Spleen (tissue), 7 donors: ENCODE measurements at regions not wholly inside any gene's neighbourhood (a gene's known extent, or its start where the extent isn't known, plus 50 kb on each side); places are given as distances from the start of the nearest gene placed in this dataset.

ENCODE experiments used
- POLR2AphosphoS5 ChIP-seq, 3 donors: sonication (generic); formaldehyde crosslinking; IDR thresholded peaks; one replicate each; pipeline ENCODE4 v1.5.1; 2017; ENCODE audit warnings: antibody characterized with exemption in 3 of 3
- TF ChIP-seq, protein P1 (sequence below), 11 experiments: fragments of 200-600 bp in 7 of 11; fragments of 450-650 bp in 4 of 11; sonication (generic) in 4 of 11; IDR thresholded peaks in 8 of 11; conservative IDR thresholded peaks in 3 of 11; 1 replicate in 7 of 11; 2 replicates in 4 of 11; pipeline versions ENCODE4 v1.4.0 to v1.8.0; 2016 to 2021; ENCODE audit warnings: antibody characterized with exemption in 11 of 11, inconsistent platforms in 4 of 11, mild to moderate bottlenecking in 1 of 11
- donor health status: DM: no; HTN: no; CAD: no; lungs with moderate emphysema.
- donor health status: DM: no; HTN: no; CAD: no.
- donor health status: DM: no; HTN: no; CAD: no.

DNA sequence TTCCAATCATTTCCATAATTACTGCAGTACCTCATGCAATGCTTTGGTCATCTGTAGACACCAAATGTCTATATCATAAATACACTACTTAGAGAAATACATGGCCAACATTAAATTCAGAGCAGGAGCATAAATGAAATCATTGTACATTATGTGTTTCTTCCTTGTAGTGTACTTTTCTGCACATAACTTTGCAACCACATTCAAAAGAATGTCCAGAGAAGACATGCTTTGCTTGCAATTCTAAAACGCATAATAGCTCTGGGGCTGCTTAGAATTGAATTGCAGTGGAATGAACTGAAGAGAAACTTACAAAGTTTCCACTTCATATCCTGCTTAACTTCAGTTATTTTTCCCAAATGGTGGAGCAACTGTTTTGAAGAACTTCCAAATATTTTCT is 664.4 kb downstream of the DSC3 start:
- TF ChIP-seq, protein P1, sequence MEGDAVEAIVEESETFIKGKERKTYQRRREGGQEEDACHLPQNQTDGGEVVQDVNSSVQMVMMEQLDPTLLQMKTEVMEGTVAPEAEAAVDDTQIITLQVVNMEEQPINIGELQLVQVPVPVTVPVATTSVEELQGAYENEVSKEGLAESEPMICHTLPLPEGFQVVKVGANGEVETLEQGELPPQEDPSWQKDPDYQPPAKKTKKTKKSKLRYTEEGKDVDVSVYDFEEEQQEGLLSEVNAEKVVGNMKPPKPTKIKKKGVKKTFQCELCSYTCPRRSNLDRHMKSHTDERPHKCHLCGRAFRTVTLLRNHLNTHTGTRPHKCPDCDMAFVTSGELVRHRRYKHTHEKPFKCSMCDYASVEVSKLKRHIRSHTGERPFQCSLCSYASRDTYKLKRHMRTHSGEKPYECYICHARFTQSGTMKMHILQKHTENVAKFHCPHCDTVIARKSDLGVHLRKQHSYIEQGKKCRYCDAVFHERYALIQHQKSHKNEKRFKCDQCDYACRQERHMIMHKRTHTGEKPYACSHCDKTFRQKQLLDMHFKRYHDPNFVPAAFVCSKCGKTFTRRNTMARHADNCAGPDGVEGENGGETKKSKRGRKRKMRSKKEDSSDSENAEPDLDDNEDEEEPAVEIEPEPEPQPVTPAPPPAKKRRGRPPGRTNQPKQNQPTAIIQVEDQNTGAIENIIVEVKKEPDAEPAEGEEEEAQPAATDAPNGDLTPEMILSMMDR (IDR thresholded peaks at IDR 0.05 in 8 of 11, conservative IDR thresholded peaks at IDR 0.05 in 3 of 11): no peak
- no peak for TF ChIP-seq POLR2AphosphoS5 (IDR thresholded peaks at IDR 0.05)
